Endodermal cell (in vitro differentiated cells): ENCODE measurements at regions not wholly inside any gene's neighbourhood (a gene's known extent, or its start where the extent isn't known, plus 50 kb on each side); places are given as distances from the start of the nearest gene placed in this dataset.

ENCODE experiments used
- DNase-seq: peaks from one replicate; pipeline ENCODE4 v3.0.0-alpha.2; 2017
- H3K27ac ChIP-seq: 2 replicates; pipeline ENCODE4 v1.5.1; 2013; ENCODE audit warnings: mild to moderate bottlenecking, low read depth, low read length, moderate library complexity
- H3K27me3 ChIP-seq: 2 replicates; pipeline ENCODE4 v1.6.1; 2013; ENCODE audit warnings: mild to moderate bottlenecking, low read length, moderate library complexity; ENCODE audit not compliant: insufficient read depth, control insufficient read depth, poor library complexity, severe bottlenecking
- H3K36me3 ChIP-seq: 2 replicates; pipeline ENCODE4 v1.7.0; 2013; ENCODE audit warnings: mild to moderate bottlenecking, low read length, moderate library complexity; ENCODE audit not compliant: control insufficient read depth, insufficient read depth
- H3K4me1 ChIP-seq: one replicate; pipeline ENCODE4 v1.7.0; 2013; ENCODE audit warnings: low read length; ENCODE audit not compliant: control insufficient read depth, insufficient read depth
- H3K4me3 ChIP-seq: 2 replicates; pipeline ENCODE4 v1.5.1; 2013; ENCODE audit warnings: mild to moderate bottlenecking, low read length, moderate library complexity
- H3K9ac ChIP-seq: 2 replicates; pipeline ENCODE4 v1.6.1; 2013; ENCODE audit warnings: mild to moderate bottlenecking, low read length, moderate library complexity; ENCODE audit not compliant: poor library complexity, severe bottlenecking; ENCODE audit errors: extremely low read depth
- H3K9me3 ChIP-seq: 2 replicates; pipeline ENCODE4 v1.6.1; 2013; ENCODE audit warnings: mild to moderate bottlenecking, low read length, moderate library complexity; ENCODE audit not compliant: control insufficient read depth
- H3K27ac Mint-ChIP-seq: 2 replicates; pipeline ENCODE4 v1.8.0; 2020; ENCODE audit warnings: mixed read lengths
- H3K27me3 Mint-ChIP-seq: 2 replicates; pipeline ENCODE4 v1.8.0; 2021; ENCODE audit warnings: mild to moderate bottlenecking, mixed read lengths; ENCODE audit not compliant: insufficient read depth
- H3K36me3 Mint-ChIP-seq: 2 replicates; pipeline ENCODE4 v1.8.0; 2020; ENCODE audit warnings: low read depth, mixed read lengths
- H3K4me1 Mint-ChIP-seq: 2 replicates; pipeline ENCODE4 v1.8.0; 2020; ENCODE audit warnings: mixed read lengths
- H3K4me3 Mint-ChIP-seq: 2 replicates; pipeline ENCODE4 v1.8.0; 2020; ENCODE audit warnings: mild to moderate bottlenecking, moderate library complexity, mixed read lengths
- H3K9me3 Mint-ChIP-seq: 2 replicates; pipeline ENCODE4 v1.8.0; 2020; ENCODE audit warnings: mild to moderate bottlenecking, mixed read lengths
- WGBS, 2 experiments: methylation state at CpG; one replicate each; pipeline versions ENCODE4 v1.1.5 to v1.1.7; 2013; ENCODE audit warnings: missing lambda C conversion rate in 2 of 2, mixed read lengths in 1 of 2; ENCODE audit not compliant: insufficient coverage in 1 of 2, insufficient read length in 1 of 2; 5-methylcytosine and 5-hydroxymethylcytosine counted together
- TF ChIP-seq, protein P1 (sequence below): fragments of 200-600 bp; sonication (generic); conservative IDR thresholded peaks from 2 replicates; pipeline ENCODE4 v1.5.0; 2021; ENCODE audit warnings: antibody characterized with exemption, mild to moderate bottlenecking

DNA sequence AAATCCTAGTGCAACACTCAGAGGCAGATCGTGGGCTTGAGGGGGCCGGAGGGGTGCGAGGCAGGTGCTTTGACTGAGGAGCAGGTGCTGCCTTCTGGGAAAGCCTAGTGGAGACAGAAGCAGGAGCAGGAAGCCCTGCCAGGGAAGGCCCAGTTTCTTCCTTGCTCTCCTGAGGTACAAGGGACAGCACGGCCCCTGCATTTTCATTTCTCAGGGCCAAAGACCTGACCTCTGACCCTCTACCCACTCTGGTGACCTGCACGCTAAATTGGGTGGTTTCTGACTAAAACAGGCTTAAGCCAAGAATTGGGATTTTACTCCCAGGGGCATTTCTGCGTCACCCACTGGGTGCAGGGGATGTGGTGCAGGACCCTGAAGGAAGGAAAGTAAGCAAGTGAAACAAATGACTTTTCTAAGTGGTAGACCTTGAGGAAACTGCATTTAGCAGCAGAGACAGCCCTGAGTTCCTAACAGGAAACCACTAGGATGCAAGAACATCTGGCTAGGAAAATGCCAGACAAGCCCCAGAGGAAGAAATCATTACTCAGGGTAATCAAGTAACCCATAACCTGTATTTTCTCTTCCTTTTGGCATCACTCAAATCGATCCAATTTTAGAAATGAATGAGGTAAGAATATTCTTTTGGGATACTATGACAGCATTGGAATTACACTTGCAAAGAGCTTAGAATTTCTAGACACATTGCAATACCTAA lies 141.7 kb downstream of the CD164 start:
- H3K4me3 Mint-ChIP-seq = no peak overlapping the region
- DNase-seq = no peak
- peaks cover 6% of the 10 kb centered on the region for H3K27me3 Mint-ChIP-seq
- no peaks in the 10 kb centered on the region for H3K36me3 Mint-ChIP-seq
- peaks cover 13% of the 10 kb centered on the region for H3K4me1 Mint-ChIP-seq
- Histone ChIP-seq H3K9me3 (no peaks in the 10 kb centered on the region), H3K4me1 (peaks cover 5% of the 10 kb centered on the region), H3K36me3 (no peaks in the 10 kb centered on the region), H3K27ac (no peak overlapping the region), H3K27me3 (no peaks in the 10 kb centered on the region), H3K9ac (no peak overlapping the region), H3K4me3 (no peak overlapping the region)
- TF ChIP-seq, protein P1, sequence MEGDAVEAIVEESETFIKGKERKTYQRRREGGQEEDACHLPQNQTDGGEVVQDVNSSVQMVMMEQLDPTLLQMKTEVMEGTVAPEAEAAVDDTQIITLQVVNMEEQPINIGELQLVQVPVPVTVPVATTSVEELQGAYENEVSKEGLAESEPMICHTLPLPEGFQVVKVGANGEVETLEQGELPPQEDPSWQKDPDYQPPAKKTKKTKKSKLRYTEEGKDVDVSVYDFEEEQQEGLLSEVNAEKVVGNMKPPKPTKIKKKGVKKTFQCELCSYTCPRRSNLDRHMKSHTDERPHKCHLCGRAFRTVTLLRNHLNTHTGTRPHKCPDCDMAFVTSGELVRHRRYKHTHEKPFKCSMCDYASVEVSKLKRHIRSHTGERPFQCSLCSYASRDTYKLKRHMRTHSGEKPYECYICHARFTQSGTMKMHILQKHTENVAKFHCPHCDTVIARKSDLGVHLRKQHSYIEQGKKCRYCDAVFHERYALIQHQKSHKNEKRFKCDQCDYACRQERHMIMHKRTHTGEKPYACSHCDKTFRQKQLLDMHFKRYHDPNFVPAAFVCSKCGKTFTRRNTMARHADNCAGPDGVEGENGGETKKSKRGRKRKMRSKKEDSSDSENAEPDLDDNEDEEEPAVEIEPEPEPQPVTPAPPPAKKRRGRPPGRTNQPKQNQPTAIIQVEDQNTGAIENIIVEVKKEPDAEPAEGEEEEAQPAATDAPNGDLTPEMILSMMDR = no peak
- WGBS, 2 experiments = 94% methylated on average over 2 to 7 of the region's 7 CpGs
- peaks cover 7% of the 10 kb centered on the region for H3K9me3 Mint-ChIP-seq
- no peak overlapping the region for H3K27ac Mint-ChIP-seq

DNA sequence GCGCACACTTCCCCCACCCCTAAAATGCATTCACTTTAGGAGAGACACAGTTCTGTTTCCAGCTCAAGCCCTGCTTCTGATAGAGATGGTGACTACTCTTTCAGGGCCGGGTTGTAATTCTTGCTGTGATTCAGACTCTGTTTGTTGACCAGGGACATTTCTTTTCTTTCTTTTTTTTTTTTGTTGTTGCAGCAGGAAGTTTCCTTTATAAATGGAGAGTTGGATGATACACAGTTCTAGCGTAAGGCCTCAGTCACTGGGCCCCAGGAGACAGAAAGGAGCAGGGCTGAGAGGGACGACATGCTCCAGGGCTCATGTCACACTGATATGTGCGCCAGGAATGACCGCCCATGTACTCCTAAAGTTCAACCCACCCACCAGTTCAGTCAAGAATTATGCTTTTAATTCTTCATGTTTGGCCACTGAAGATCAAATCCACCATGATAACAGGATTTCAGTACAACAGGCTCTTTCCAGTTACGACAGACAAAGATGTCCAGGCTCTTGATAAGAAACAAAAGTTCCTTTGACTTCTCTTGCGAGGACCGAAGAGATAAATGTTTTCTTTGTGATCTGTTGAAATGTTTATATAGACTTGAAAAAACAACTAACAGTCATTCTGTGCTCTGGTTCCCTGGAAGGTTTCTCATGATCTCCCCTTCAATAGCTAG lies 142.5 kb downstream of the CD164 start:
- peaks cover 5% of the 10 kb centered on the region for H3K4me1 ChIP-seq

GRCh38 chr6:109239160-109239559 lies 143.1 kb downstream of the CD164 start:
- peaks cover 3% of the 10 kb centered on the region for H3K9me3 Mint-ChIP-seq

More for the DNA sequence above, 142.5 kb downstream of the CD164 start:
- H3K9me3 ChIP-seq = no peaks in the 10 kb centered on the region
- Mint-ChIP-seq H3K4me3 (no peak overlapping the region), H3K27ac (no peak overlapping the region), H3K4me1 (peaks cover 13% of the 10 kb centered on the region), H3K9me3 (peaks cover 7% of the 10 kb centered on the region), H3K27me3 (peaks cover 6% of the 10 kb centered on the region), H3K36me3 (no peaks in the 10 kb centered on the region)
- 93 to 94% methylated on average over 3 to 9 of the region's 9 CpGs for WGBS, 2 experiments
- no peak for DNase-seq
- no peak overlapping the region for H3K4me3 ChIP-seq
- H3K9ac ChIP-seq = no peak overlapping the region
- no peak overlapping the region for H3K27ac ChIP-seq
- TF ChIP-seq, protein P1 = no peak
- no peaks in the 10 kb centered on the region for H3K36me3 ChIP-seq
- H3K27me3 ChIP-seq = no peaks in the 10 kb centered on the region

More at GRCh38 chr6:109239160-109239559, 143.1 kb downstream of the CD164 start:
- H3K4me3 ChIP-seq = no peak overlapping the region
- no peak overlapping the region for H3K27ac Mint-ChIP-seq
- H3K27me3 ChIP-seq = no peaks in the 10 kb centered on the region
- no peak overlapping the region for H3K9ac ChIP-seq
- 93 to 94% methylated on average over 2 of the region's 2 CpGs for WGBS, 2 experiments
- TF ChIP-seq, protein P1 = no peak
- H3K36me3 ChIP-seq = no peaks in the 10 kb centered on the region
- H3K36me3 Mint-ChIP-seq = no peaks in the 10 kb centered on the region
- peaks cover 6% of the 10 kb centered on the region for H3K27me3 Mint-ChIP-seq
- H3K9me3 ChIP-seq = no peaks in the 10 kb centered on the region
- no peak for DNase-seq
- H3K27ac ChIP-seq = no peak overlapping the region
- no peak overlapping the region for H3K4me3 Mint-ChIP-seq
- H3K4me1 Mint-ChIP-seq = peaks cover 13% of the 10 kb centered on the region
- peaks cover 5% of the 10 kb centered on the region for H3K4me1 ChIP-seq
